Mucosa of rectum (tissue), 2 donors: ENCODE measurements at regions not wholly inside any gene's neighbourhood (a gene's known extent, or its start where the extent isn't known, plus 50 kb on each side); places are given as distances from the start of the nearest gene placed in this dataset.

Experiments
- H3K27ac ChIP-seq, 2 donors: one replicate each; pipeline ENCODE4 v1.7.0; 2013; ENCODE audit warnings: inconsistent platforms in 2 of 2, low read depth in 2 of 2, low read length in 2 of 2
- H3K27me3 ChIP-seq, 2 donors: one replicate each; pipeline ENCODE4 v1.7.0; 2013; ENCODE audit warnings: low read length in 2 of 2; ENCODE audit not compliant: control insufficient read depth in 2 of 2, insufficient read depth in 2 of 2
- H3K36me3 ChIP-seq, 2 donors: one replicate each; pipeline ENCODE4 v1.7.0; 2013; ENCODE audit warnings: low read length in 2 of 2; ENCODE audit not compliant: control insufficient read depth in 2 of 2, insufficient read depth in 2 of 2
- H3K4me1 ChIP-seq, 2 donors: one replicate each; pipeline ENCODE4 v1.7.0; 2013; ENCODE audit warnings: low read length in 2 of 2, mild to moderate bottlenecking in 1 of 2; ENCODE audit not compliant: control insufficient read depth in 2 of 2, insufficient read depth in 2 of 2
- H3K4me3 ChIP-seq, 2 donors: one replicate each; pipeline ENCODE4 v1.7.0; 2013; ENCODE audit warnings: low read length in 2 of 2
- H3K9ac ChIP-seq, 2 donors: one replicate each; pipeline ENCODE4 v1.7.0; 2013; ENCODE audit warnings: low read length in 2 of 2, low read depth in 1 of 2, mild to moderate bottlenecking in 1 of 2
- H3K9me3 ChIP-seq, 2 donors: one replicate each; pipeline ENCODE4 v1.7.0; 2013; ENCODE audit warnings: low read length in 2 of 2; ENCODE audit not compliant: control insufficient read depth in 2 of 2
- donor health status: healthy.
- donor health status: Normal muscosa, but diverticular disease.

GRCh38 chr1:193649587-193649986 lies 463.2 kb upstream of the B3GALT2 start:
- no peak overlapping the region for H3K9ac ChIP-seq
- no peak overlapping the region for H3K4me3 ChIP-seq
- H3K36me3 ChIP-seq = no peaks in the 10 kb centered on the region
- no peaks in the 10 kb centered on the region for H3K4me1 ChIP-seq
- H3K27me3 ChIP-seq = no peaks in the 10 kb centered on the region
- peaks cover under 1 to 1% of the 10 kb centered on the region in 2 donors for H3K9me3 ChIP-seq
- no peak overlapping the region for H3K27ac ChIP-seq

- Histone ChIP-seq H3K9me3 (no peaks in the 10 kb centered on the region), H3K27me3 (no peaks in the 10 kb centered on the region), H3K36me3 (no peaks in the 10 kb centered on the region), H3K4me1 (no peaks in the 10 kb centered on the region), H3K4me3 (no peak overlapping the region), H3K27ac (no peak overlapping the region), H3K9ac (no peak overlapping the region)
These were observed 448.5 kb upstream of the B3GALT2 start for GRCh38 chr1:193634876-193635275.

GRCh38 chr1:193634470-193634869 lies 448.1 kb upstream of the B3GALT2 start:
- H3K9me3 ChIP-seq = no peaks in the 10 kb centered on the region
- H3K4me1 ChIP-seq = no peaks in the 10 kb centered on the region
- H3K27me3 ChIP-seq = no peaks in the 10 kb centered on the region
- H3K9ac ChIP-seq = no peak overlapping the region
- no peaks in the 10 kb centered on the region for H3K36me3 ChIP-seq
- H3K4me3 ChIP-seq = no peak overlapping the region
- H3K27ac ChIP-seq = no peak overlapping the region

- Histone ChIP-seq H3K4me1 (no peaks in the 10 kb centered on the region), H3K9ac (no peak overlapping the region), H3K27ac (no peak overlapping the region), H3K9me3 (no peaks in the 10 kb centered on the region), H3K36me3 (no peaks in the 10 kb centered on the region), H3K27me3 (no peaks in the 10 kb centered on the region), H3K4me3 (no peak overlapping the region)
These were observed 447.6 kb upstream of the B3GALT2 start for GRCh38 chr1:193633991-193634390.

GRCh38 chr1:193633093-193633492 lies 446.7 kb upstream of the B3GALT2 start:
- H3K9me3 ChIP-seq = no peaks in the 10 kb centered on the region
- H3K36me3 ChIP-seq = no peaks in the 10 kb centered on the region
- H3K4me1 ChIP-seq = no peaks in the 10 kb centered on the region
- no peak overlapping the region for H3K4me3 ChIP-seq
- H3K27ac ChIP-seq = no peak overlapping the region
- H3K27me3 ChIP-seq = no peaks in the 10 kb centered on the region
- no peak overlapping the region for H3K9ac ChIP-seq

- no peaks in the 10 kb centered on the region for H3K36me3 ChIP-seq
These were observed 444.9 kb upstream of the B3GALT2 start for GRCh38 chr1:193631306-193631705.

GRCh38 chr1:193629875-193630274 lies 443.5 kb upstream of the B3GALT2 start:
- Histone ChIP-seq H3K9me3 (no peaks in the 10 kb centered on the region), H3K27me3 (no peaks in the 10 kb centered on the region), H3K4me3 (no peak overlapping the region), H3K27ac (no peak overlapping the region), H3K9ac (no peak overlapping the region), H3K36me3 (no peaks in the 10 kb centered on the region), H3K4me1 (no peaks in the 10 kb centered on the region)

More at GRCh38 chr1:193631306-193631705, 444.9 kb upstream of the B3GALT2 start:
- H3K27ac ChIP-seq = no peak overlapping the region
- H3K4me1 ChIP-seq = no peaks in the 10 kb centered on the region
- no peak overlapping the region for H3K4me3 ChIP-seq
- H3K27me3 ChIP-seq = no peaks in the 10 kb centered on the region
- H3K9ac ChIP-seq = no peak overlapping the region
- H3K9me3 ChIP-seq = no peaks in the 10 kb centered on the region

- H3K9me3 ChIP-seq = no peaks in the 10 kb centered on the region
- H3K4me1 ChIP-seq = no peaks in the 10 kb centered on the region
- H3K4me3 ChIP-seq = no peak overlapping the region
- no peaks in the 10 kb centered on the region for H3K36me3 ChIP-seq
- H3K27me3 ChIP-seq = no peaks in the 10 kb centered on the region
- no peak overlapping the region for H3K9ac ChIP-seq
- H3K27ac ChIP-seq = no peak overlapping the region
These were observed 440.3 kb upstream of the B3GALT2 start for GRCh38 chr1:193626695-193627094.

- no peak overlapping the region for H3K9ac ChIP-seq
- no peaks in the 10 kb centered on the region for H3K4me1 ChIP-seq
- no peak overlapping the region for H3K4me3 ChIP-seq
- no peaks in the 10 kb centered on the region for H3K9me3 ChIP-seq
- no peaks in the 10 kb centered on the region for H3K36me3 ChIP-seq
- H3K27ac ChIP-seq = no peak overlapping the region
- H3K27me3 ChIP-seq = no peaks in the 10 kb centered on the region
These were observed 438.8 kb upstream of the B3GALT2 start for GRCh38 chr1:193625255-193625654.

GRCh38 chr1:193619911-193620310 lies 433.5 kb upstream of the B3GALT2 start:
- Histone ChIP-seq H3K4me1 (no peaks in the 10 kb centered on the region), H3K9ac (no peak overlapping the region), H3K27me3 (no peaks in the 10 kb centered on the region), H3K27ac (no peak overlapping the region), H3K9me3 (no peaks in the 10 kb centered on the region), H3K4me3 (no peak overlapping the region), H3K36me3 (no peaks in the 10 kb centered on the region)

GRCh38 chr1:193614817-193615216 lies 428.4 kb upstream of the B3GALT2 start:
- no peaks in the 10 kb centered on the region for H3K4me1 ChIP-seq
- H3K9me3 ChIP-seq = no peaks in the 10 kb centered on the region
- H3K36me3 ChIP-seq = no peaks in the 10 kb centered on the region
- H3K9ac ChIP-seq = no peak overlapping the region
- H3K27me3 ChIP-seq = no peaks in the 10 kb centered on the region
- no peak overlapping the region for H3K4me3 ChIP-seq
- no peak overlapping the region for H3K27ac ChIP-seq
